ENCODE measurements at regions not wholly inside any gene's neighbourhood (a gene's known extent, or its start where the extent isn't known, plus 50 kb on each side); places are given as distances from the start of the nearest gene placed in this dataset.
"Not testable (repeated sequence)": the region's sequence is repeated elsewhere in the genome, so short reads cannot be mapped to it uniquely, and the experiment has no call there.

DNA sequence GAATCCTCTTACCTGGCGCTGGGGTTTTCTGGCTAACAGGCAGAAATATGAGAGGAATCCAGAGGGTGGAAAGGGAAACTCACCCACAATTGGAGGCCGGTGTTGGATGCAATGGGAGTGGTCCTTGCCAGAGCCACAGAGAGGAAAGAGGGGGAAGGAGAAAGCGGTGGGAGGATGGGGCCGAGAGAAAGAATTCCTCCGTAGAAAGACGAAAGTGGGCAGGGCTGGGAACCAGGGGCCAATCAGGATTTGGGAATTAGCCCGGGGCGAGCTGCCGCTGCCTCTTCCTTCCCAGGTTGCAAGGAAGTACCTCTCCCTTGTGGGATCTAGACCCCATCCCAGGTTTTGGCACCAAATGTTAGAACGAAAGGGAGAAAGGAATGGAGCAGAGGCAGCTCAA is 83.1 kb upstream of the SPIN4 start:
- Histone ChIP-seq H3K36me3 (ENCODE audit: insufficient read depth, low read length) (no peaks in the 10 kb centered on the region), H3K9ac (ENCODE audit: low read depth, low read length) (no peak overlapping the region), H3K9me3 (ENCODE audit: control insufficient read depth, insufficient read depth, low read length) (no peaks in the 10 kb centered on the region), H3K4me1 (ENCODE audit: insufficient read depth, low read length) (no peaks in the 10 kb centered on the region; the same call in 1 of the 2 replicates)

DNA sequence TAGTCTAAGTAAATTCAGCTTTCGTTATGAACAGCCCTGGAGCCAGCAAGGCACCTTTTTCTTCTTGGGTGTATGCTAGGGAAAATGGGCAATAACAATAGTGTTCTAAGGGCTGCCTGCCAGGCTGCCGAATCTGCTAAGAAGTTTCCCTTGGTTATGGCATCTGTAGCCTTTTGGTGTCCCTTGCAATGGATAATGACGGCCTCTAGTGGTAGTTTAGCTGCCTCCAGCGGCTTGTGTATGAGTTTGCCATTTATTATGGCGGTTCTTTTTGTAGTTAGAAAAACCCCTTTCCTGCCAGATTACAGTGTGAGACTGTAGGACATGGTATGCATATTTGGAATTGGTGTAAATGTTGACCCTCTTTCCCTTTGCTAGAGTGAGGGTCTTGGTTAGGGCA is 78.9 kb upstream of the SPIN4 start:
- Histone ChIP-seq H3K4me1 (ENCODE audit: insufficient read depth, low read length) (no peaks in the 10 kb centered on the region; the same call in 1 of the 2 replicates), H3K9me3 (ENCODE audit: control insufficient read depth, insufficient read depth, low read length) (no peaks in the 10 kb centered on the region), H3K9ac (ENCODE audit: low read depth, low read length) (no peak overlapping the region), H3K36me3 (ENCODE audit: insufficient read depth, low read length) (no peaks in the 10 kb centered on the region)

DNA sequence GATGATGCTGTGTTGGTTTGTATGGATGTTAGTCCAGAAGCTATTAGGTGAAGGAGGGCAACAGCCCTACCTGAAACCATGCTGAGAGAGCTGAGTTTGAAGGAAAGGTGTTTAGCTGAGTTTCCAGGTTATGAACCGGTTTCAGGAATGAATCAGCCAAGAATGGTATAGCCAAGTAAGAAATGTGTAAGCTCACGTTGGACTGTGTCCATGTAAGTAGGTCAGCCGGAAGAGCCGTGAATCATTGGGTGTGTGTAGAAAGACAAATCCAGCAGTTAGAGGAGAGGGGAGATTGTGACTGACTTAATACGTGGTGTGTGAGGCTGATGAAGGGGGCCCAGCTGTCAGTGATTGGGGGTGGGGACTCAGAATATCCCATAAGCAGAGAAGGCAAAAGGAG is 77.2 kb upstream of the SPIN4 start:
- Histone ChIP-seq H3K36me3 (ENCODE audit: insufficient read depth, low read length) (no peaks in the 10 kb centered on the region; the same call in 1 of the 2 replicates), H3K9ac (ENCODE audit: low read depth, low read length) (no peak overlapping the region), H3K9me3 (ENCODE audit: control insufficient read depth, insufficient read depth, low read length) (no peaks in the 10 kb centered on the region), H3K4me1 (ENCODE audit: insufficient read depth, low read length) (no peaks in the 10 kb centered on the region)

DNA sequence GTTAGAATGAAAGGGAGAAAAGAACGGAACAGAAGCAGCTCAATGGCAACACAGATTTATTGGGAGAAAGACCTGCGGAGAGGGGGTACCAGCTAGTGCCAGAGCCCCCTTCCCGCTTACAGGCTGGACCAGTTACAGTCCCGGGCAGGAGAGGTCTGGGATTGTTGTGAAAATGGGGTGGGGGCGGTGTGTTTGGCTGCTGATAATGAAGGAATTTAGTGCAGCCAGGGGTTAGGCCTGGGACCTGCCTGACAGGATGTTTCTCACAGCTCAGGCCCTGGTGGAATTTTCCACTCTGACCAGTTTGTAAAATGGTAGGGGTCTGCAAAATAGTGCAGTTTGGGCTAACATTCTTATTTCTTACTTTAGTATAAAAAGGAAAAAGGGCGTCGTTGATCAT is 75.4 kb upstream of the SPIN4 start:
- Histone ChIP-seq H3K9ac (ENCODE audit: low read depth, low read length) (no peak overlapping the region), H3K9me3 (ENCODE audit: control insufficient read depth, insufficient read depth, low read length) (no peaks in the 10 kb centered on the region), H3K4me1 (ENCODE audit: insufficient read depth, low read length) (no peaks in the 10 kb centered on the region), H3K36me3 (ENCODE audit: insufficient read depth, low read length) (no peaks in the 10 kb centered on the region; the same call in 1 of the 2 replicates)

DNA sequence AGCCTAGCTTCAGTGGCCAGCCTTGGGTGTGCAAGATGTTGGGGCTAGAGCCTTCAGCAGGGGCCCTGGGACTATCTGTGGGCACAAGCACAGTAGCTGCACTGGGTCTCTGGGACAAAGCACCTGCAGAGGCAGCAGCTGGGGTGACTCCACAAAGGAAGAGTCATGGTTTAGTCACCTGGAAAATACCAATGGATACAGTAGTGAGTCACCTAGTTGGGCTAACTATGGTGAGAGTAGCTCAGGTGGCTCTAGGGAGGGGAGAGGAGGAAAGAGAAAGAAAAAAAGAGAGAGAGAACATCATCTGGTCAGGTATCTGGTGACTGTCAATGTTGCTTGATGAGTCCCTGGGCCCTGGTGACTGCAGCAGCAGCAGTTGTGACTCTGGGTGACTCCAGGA is 72.9 kb upstream of the SPIN4 start:
- H3K4me1 ChIP-seq (ENCODE audit: insufficient read depth, low read length), result no peaks in the 10 kb centered on the region
- no peaks in the 10 kb centered on the region; the same call in 1 of the 2 replicates for H3K36me3 ChIP-seq (ENCODE audit: insufficient read depth, low read length)
- no peaks in the 10 kb centered on the region; the same call in 1 of the 2 replicates for H3K9me3 ChIP-seq (ENCODE audit: control insufficient read depth, insufficient read depth, low read length)
- no peak overlapping the region for H3K9ac ChIP-seq (ENCODE audit: low read depth, low read length)

DNA sequence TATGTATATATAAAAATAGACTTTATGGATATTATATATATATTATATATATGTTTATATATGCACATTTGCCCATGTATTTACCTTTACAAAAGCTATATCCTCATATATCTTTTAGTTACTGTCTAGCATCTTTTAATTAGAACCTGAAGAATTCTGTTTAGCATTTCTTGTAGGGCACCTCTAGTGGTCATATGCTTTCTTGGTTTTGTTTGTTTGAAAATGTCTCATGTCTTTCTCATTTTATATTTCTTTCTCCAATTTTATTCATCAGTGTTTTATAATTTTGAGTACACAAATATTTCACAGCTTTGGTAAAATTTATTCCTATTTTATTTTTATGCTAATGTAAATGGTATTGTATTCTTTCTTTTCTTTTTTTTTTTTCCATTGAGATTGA is 70.3 kb upstream of the SPIN4 start:
- H3K36me3 ChIP-seq (ENCODE audit: insufficient read depth, low read length), result no peaks in the 10 kb centered on the region; the same call in 1 of the 2 replicates
- no peaks in the 10 kb centered on the region for H3K4me1 ChIP-seq (ENCODE audit: insufficient read depth, low read length)
- H3K9ac ChIP-seq (ENCODE audit: low read depth, low read length), result no peak overlapping the region
- no peaks in the 10 kb centered on the region; the same call in 1 of the 2 replicates for H3K9me3 ChIP-seq (ENCODE audit: control insufficient read depth, insufficient read depth, low read length)

DNA sequence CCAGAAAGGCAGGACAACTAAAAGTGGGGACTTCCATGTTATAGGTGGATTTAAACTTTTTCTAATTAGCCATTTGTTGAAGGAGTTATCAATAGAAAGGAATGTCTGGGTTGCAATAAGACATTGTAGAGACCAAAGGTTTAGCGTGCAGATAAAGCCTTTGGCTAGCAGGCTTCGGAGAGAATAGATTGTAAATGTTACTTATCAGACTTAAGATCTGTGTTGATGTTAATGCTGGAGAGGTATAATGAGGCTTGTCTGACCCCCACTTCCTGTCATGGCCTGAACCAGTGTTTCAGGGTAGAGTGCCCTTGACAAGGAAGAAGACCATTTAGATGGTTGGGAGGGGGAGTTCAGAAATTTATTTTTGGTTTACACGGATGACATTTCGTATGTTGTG is 67.1 kb upstream of the SPIN4 start:
- no peak overlapping the region for H3K9ac ChIP-seq (ENCODE audit: low read depth, low read length)
- no peaks in the 10 kb centered on the region for H3K4me1 ChIP-seq (ENCODE audit: insufficient read depth, low read length)
- H3K36me3 ChIP-seq (ENCODE audit: insufficient read depth, low read length), result no peaks in the 10 kb centered on the region
- no peaks in the 10 kb centered on the region; the same call in 1 of the 2 replicates for H3K9me3 ChIP-seq (ENCODE audit: control insufficient read depth, insufficient read depth, low read length)

DNA sequence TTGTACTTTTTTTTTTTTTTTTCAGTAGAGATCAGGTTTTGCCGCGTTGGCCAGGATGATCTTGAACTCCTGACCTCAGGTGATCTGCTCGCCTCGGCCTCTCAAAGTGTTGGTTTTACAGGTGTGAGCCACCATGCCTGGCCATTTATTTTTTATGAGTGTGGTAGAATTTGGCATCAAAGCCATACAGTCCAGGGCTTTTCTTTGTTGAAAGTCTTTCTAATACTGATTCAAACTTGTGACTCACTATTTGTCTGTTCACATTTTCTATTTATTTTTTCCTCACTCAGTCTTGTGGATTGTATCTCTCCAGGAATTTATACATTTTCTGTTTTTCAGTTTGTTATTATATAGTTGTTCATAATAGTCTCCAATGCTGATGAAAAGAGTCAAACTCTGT is 66.5 kb upstream of the SPIN4 start:
- Histone ChIP-seq H3K9me3 (ENCODE audit: control insufficient read depth, insufficient read depth, low read length) (no peaks in the 10 kb centered on the region; the same call in 1 of the 2 replicates), H3K4me1 (ENCODE audit: insufficient read depth, low read length) (no peaks in the 10 kb centered on the region), H3K36me3 (ENCODE audit: insufficient read depth, low read length) (no peaks in the 10 kb centered on the region), H3K9ac (ENCODE audit: low read depth, low read length) (no peak overlapping the region)

DNA sequence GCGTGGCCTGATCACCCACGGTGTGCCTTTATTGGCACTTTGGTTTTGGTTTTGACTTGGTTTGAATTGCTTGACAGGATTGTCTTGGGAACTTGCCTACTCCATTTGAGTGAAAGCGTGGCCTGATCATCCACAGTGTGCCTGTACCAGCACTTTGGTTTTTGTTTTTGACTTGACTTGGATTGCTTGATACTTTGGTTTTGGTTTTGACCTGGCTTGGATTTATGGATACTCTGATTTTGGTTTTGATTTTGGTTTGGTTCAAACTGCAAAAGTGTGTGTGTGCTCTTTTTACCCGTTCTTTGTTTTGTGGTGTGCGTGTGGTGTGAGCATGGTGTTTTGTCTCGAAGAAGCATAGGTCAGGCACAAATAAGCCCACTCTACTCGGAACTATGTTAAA is 58.8 kb upstream of the SPIN4 start:
- not testable (repeated sequence) for H3K4me1 ChIP-seq (ENCODE audit: insufficient read depth, low read length); H3K9ac ChIP-seq (ENCODE audit: low read depth, low read length); H3K36me3 ChIP-seq (ENCODE audit: insufficient read depth, low read length); H3K9me3 ChIP-seq (ENCODE audit: control insufficient read depth, insufficient read depth, low read length)

DNA sequence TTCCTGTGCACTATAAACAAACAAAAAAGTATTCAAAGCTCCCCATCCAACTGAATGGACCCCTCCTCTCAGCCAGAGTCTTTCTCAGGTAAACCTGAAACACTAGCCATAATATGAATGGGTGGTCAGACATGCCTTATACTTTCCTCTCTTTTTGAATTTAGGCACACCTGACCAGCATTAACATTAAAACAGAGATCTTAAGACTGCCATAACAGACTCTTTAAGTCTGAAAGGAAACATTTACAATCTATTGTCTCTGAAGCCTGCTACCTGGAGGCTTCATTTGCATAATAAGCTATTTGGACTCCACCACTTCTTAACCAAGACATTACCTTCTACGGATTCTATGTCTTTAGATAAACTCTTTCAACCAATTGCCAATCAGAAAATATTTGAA is 56.9 kb upstream of the SPIN4 start:
- H3K9ac ChIP-seq (ENCODE audit: low read depth, low read length), result no peak overlapping the region
- H3K9me3 ChIP-seq (ENCODE audit: control insufficient read depth, insufficient read depth, low read length), result peaks cover 12% of the 10 kb centered on the region
- H3K4me1 ChIP-seq (ENCODE audit: insufficient read depth, low read length), result peaks cover 7% of the 10 kb centered on the region
- no peaks in the 10 kb centered on the region for H3K36me3 ChIP-seq (ENCODE audit: insufficient read depth, low read length)

DNA sequence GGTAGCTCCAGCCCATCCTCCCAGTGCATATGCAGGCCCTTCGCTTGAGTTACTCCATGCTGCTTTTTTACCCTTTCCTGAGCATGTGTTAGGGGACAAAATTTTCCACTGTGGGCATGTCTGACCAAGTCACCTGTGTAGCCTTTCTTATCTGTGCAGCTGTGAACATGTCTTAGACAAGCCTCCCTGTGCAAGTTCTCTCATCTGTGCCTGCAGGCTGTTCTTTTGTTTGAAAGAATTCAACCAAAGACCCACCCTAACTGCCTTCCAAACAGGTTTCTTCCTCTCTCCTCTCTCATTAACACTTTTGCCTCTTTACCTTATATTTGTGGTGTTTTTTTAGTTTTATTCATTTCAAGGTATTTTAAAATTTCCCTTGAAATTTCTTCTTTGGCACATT is 53.2 kb upstream of the SPIN4 start:
- Histone ChIP-seq H3K9ac (ENCODE audit: low read depth, low read length) (no peak overlapping the region), H3K9me3 (ENCODE audit: control insufficient read depth, insufficient read depth, low read length) (peaks cover 24% of the 10 kb centered on the region), H3K4me1 (ENCODE audit: insufficient read depth, low read length) (peaks cover 7% of the 10 kb centered on the region), H3K36me3 (ENCODE audit: insufficient read depth, low read length) (no peaks in the 10 kb centered on the region)

DNA sequence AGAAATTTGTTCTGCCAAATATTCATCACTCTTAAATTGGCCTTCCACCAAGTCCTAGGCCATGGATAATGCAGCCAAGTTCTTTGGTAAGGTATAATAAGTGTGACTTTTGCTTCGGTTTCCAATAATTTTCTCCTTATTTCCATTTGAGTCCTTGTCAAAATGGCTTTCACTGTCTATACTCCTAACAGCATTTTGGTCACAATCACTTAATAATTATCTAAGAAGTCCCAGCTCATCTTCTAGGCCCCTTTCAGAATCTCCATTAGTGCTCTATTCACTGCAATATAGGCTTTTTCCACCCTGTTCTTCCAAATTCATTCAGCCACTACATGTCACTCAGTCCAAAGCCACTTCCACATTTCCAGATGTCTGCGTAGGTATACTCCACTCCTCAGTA is 51.0 kb upstream of the SPIN4 start:
- Histone ChIP-seq H3K4me1 (ENCODE audit: insufficient read depth, low read length) (no peaks in the 10 kb centered on the region), H3K9me3 (ENCODE audit: control insufficient read depth, insufficient read depth, low read length) (peaks cover 24% of the 10 kb centered on the region), H3K36me3 (ENCODE audit: insufficient read depth, low read length) (no peaks in the 10 kb centered on the region), H3K9ac (ENCODE audit: low read depth, low read length) (no peak overlapping the region)
